HCT116 (cell line): ENCODE measurements at regions not wholly inside any gene's neighbourhood (a gene's known extent, or its start where the extent isn't known, plus 50 kb on each side); places are given as distances from the start of the nearest gene placed in this dataset.

Experiments
- ATAC-seq: fragments of 200-7000 bp; cut with Tn5 transposase; 2 replicates; pipeline ENCODE4 v1.9.1; 2020; ENCODE audit warnings: mild to moderate bottlenecking, moderate library complexity
- BruUV-seq: library from RNA; stranded (reverse); fragments of 400-500 nt; replicated peaks from 2 replicates; lab custom pipeline; 2021; lab: Mats Ljungman, UMichigan
- CTCF ChIA-PET: fragments of 300-600 bp; sonication (Branson Sonifier 250); formaldehyde crosslinking; loops from one replicate; lab custom pipeline; 2021; ENCODE audit warnings: antibody characterized with exemption; lab: Charles Lee
- POLR2A ChIA-PET: fragments of 300-600, 350-600 bp; sonication (Branson Sonifier 250); formaldehyde crosslinking; loops from one replicate; lab custom pipeline; 2021; ENCODE audit warnings: antibody characterized with exemption; lab: Charles Lee
- RAD21 ChIA-PET, 2 experiments: fragments of 300-600 bp; sonication (Branson Sonifier 250); formaldehyde crosslinking; loops; one replicate each; lab custom pipeline; 2023; ENCODE audit warnings: low total read pairs in 2 of 2; ENCODE audit not compliant: uncharacterized antibody in 2 of 2, unreplicated experiment in 2 of 2, low non-redundant PET in 1 of 2; lab: Charles Lee
- DNase-seq: peaks from one replicate; pipeline ENCODE4 v3.0.0-alpha.2; 2010; ENCODE audit warnings: low read depth, low spot score
- H2AFZ ChIP-seq: fragments of 200-600 bp; shearing (Covaris generic), sonication (generic); 2 replicates; pipeline ENCODE4 v1.6.1; 2017; ENCODE audit warnings: low read depth, mixed run types, mixed read lengths, antibody characterized with exemption, low read length; ENCODE audit not compliant: poor library complexity, severe bottlenecking
- H3K27ac ChIP-seq: 2 replicates; pipeline ENCODE4 v1.5.1; 2012; ENCODE audit warnings: low read depth, low read length
- H3K27me3 ChIP-seq: fragments of 200-600 bp; sonication (generic); 2 replicates; pipeline ENCODE4 v1.6.1; 2016; ENCODE audit warnings: mixed run types, low read length, mixed read lengths; ENCODE audit not compliant: insufficient read depth
- H3K36me3 ChIP-seq, 2 experiments: fragments of 200-500 bp in 1 of 2; fragments of 200-600 bp in 1 of 2; sonication (Bioruptor generic) in 1 of 2; sonication (generic) in 1 of 2; 2 replicates each; pipeline versions ENCODE4 v1.5.1 to v1.6.1; 2014 to 2016; ENCODE audit warnings: low read length in 2 of 2, inconsistent platforms in 1 of 2, mixed read lengths in 1 of 2, mixed run types in 1 of 2; ENCODE audit not compliant: insufficient read depth in 2 of 2, control insufficient read depth in 1 of 2
- H3K4me1 ChIP-seq, 2 experiments: fragments of 200-600 bp in 1 of 2; sonication (generic) in 1 of 2; 2 replicates each; pipeline versions ENCODE4 v1.5.1 to v1.6.1; 2012 to 2017; ENCODE audit warnings: low read length in 2 of 2, inconsistent platforms in 1 of 2, mild to moderate bottlenecking in 1 of 2, mixed read lengths in 1 of 2, mixed run types in 1 of 2, moderate library complexity in 1 of 2; ENCODE audit not compliant: insufficient read depth in 2 of 2, control insufficient read depth in 1 of 2
- H3K4me2 ChIP-seq: fragments of 200-600 bp; sonication (generic); 2 replicates; pipeline ENCODE4 v1.6.1; 2017; ENCODE audit warnings: mixed run types, low read length, mixed read lengths
- H3K4me3 ChIP-seq, 2 experiments: fragments of 200-600 bp in 1 of 2; sonication (generic) in 1 of 2; replicated peaks in 1 of 2; 2 replicates each; pipeline ENCODE4 v1.5.1; 2011 to 2016; ENCODE audit warnings: low read length in 2 of 2, control low read depth in 1 of 2, low read depth in 1 of 2, mild to moderate bottlenecking in 1 of 2, mixed read lengths in 1 of 2, mixed run types in 1 of 2
- H3K79me2 ChIP-seq: fragments of 200-600 bp; sonication (generic); 2 replicates; pipeline ENCODE4 v1.6.1; 2017; ENCODE audit warnings: mild to moderate bottlenecking, mixed run types, low read length, moderate library complexity, mixed read lengths; ENCODE audit not compliant: insufficient read depth
- H3K9ac ChIP-seq: fragments of 200-600 bp; sonication (generic); 2 replicates; pipeline ENCODE4 v1.6.1; 2016; ENCODE audit warnings: low read length, mixed read lengths
- H3K9me2 ChIP-seq: fragments of 200-600 bp; sonication (generic), shearing (Covaris generic); 2 replicates; pipeline ENCODE4 v1.6.1; 2017; ENCODE audit warnings: mixed run types, mild to moderate bottlenecking, moderate library complexity; ENCODE audit not compliant: insufficient read depth
- H3K9me3 ChIP-seq, 2 experiments: fragments of 200-500 bp in 1 of 2; fragments of 200-600 bp in 1 of 2; sonication (Bioruptor generic) in 1 of 2; sonication (generic) in 1 of 2; 2 replicates each; pipeline ENCODE4 v1.6.1; 2014 to 2017; ENCODE audit warnings: low read length in 2 of 2, mixed read lengths in 2 of 2, inconsistent platforms in 1 of 2, low read depth in 1 of 2, mild to moderate bottlenecking in 1 of 2, mixed run types in 1 of 2, moderate library complexity in 1 of 2; ENCODE audit not compliant: control insufficient read depth in 1 of 2, insufficient read depth in 1 of 2
- H4K20me1 ChIP-seq: fragments of 200-600 bp; sonication (generic), shearing (Covaris generic); 2 replicates; pipeline ENCODE4 v1.6.1; 2017; ENCODE audit warnings: mixed run types, mild to moderate bottlenecking, moderate library complexity; ENCODE audit not compliant: insufficient read depth
- EZH2 ChIP-seq: fragments of 200-600 bp; sonication (generic); IDR thresholded peaks from 2 replicates; pipeline ENCODE4 v1.6.1; 2017; ENCODE audit warnings: antibody characterized with exemption, mixed run types
- JUND ChIP-seq: IDR thresholded peaks from 2 replicates; pipeline ENCODE4 v1.6.1; 2012
- POLR2A ChIP-seq: IDR thresholded peaks from 2 replicates; pipeline ENCODE4 v1.7.0; 2011; ENCODE audit warnings: borderline replicate concordance; ENCODE audit not compliant: insufficient read depth, insufficient read length; ENCODE audit errors: extremely low read depth
- ZNF274 ChIP-seq: fragments of 200-500 bp; sonication (Bioruptor generic); IDR thresholded peaks from 2 replicates; pipeline ENCODE4 v1.6.1; 2014; ENCODE audit warnings: mild to moderate bottlenecking, low read depth, low read length, inconsistent platforms
- intact Hi-C: fragments of 100-400 bp; cut with micrococcal nuclease; formaldehyde crosslinking; loops from 2 replicates; pipeline ENCODE4 v1.10.0; 2022
- TF ChIP-seq, protein P1 (sequence below), 3 experiments: fragments of 200-600 bp in 1 of 3; sonication (generic) in 1 of 3; IDR thresholded peaks in 2 of 3; conservative IDR thresholded peaks in 1 of 3; 2 replicates each; pipeline ENCODE4 v1.5.1; 2012 to 2017; ENCODE audit warnings: low read depth in 2 of 3, low read length in 2 of 3, antibody characterized with exemption in 1 of 3, borderline replicate concordance in 1 of 3, control low read depth in 1 of 3, mild to moderate bottlenecking in 1 of 3, mixed read lengths in 1 of 3, mixed run types in 1 of 3, moderate library complexity in 1 of 3; ENCODE audit not compliant: insufficient read depth in 1 of 3
- TF ChIP-seq, protein P2 (sequence below): IDR thresholded peaks from 2 replicates; pipeline ENCODE4 v1.6.1; 2011; ENCODE audit warnings: mild to moderate bottlenecking, low read length, moderate library complexity; ENCODE audit not compliant: insufficient replicate concordance; ENCODE audit errors: extremely low read depth

DNA sequence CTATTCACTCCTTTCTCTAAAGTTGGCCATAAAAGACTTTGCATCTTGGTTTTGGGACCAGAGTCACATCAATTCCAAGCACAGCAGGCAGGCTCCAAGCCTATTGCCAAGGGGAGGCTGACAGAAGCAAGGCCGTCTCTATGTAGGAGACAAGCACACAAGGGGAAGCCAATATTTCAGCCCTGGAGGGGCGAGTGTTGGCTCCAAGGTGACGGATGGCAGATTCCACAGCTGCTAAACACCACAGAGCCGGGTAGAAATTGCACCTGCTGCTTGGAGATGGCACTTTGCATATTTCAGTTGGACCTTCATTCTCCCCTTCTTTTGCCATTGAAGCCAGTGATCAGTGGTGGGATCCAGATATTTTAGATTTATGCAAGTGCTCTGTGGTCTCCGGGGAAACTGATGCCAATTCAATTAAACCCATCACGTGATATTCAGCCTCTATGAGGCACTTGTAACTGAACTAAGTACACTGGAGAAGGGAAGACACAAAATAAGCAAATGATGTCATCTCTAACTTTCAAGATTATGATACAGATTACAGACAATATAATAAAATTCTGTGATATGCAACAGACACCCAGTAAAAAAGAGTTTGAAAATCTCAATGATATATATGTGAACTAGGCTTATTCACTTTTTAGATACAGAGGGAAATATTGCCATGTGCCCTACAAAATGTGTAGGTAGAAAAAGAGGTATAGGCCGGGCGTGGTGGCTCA, 102.8 kb upstream of the GREM2 start:
- ATAC-seq = no peak
- Histone ChIP-seq H3K4me3 (no peak overlapping the region), H3K36me3 (no peaks in the 10 kb centered on the region), H3K9ac (no peak overlapping the region), H2AFZ (no peak overlapping the region), H3K9me3 (peaks cover 6 to 17% of the 10 kb centered on the region in 2 experiments; a peak in 2 of 4 replicates), H3K9me2 (no peaks in the 10 kb centered on the region), H4K20me1 (no peaks in the 10 kb centered on the region), H3K4me2 (no peak overlapping the region), H3K27ac (no peak overlapping the region), H3K4me1 (no peaks in the 10 kb centered on the region), H3K79me2 (no peaks in the 10 kb centered on the region), H3K27me3 (no peaks in the 10 kb centered on the region)
- RAD21 ChIA-PET = no interaction called here
- CTCF ChIA-PET = no interaction called here
- DNase-seq = no peak
- POLR2A ChIA-PET = no interaction called here
- no peak for TF ChIP-seq EZH2
- TF ChIP-seq ZNF274 = no peak
- TF ChIP-seq, protein P1, sequence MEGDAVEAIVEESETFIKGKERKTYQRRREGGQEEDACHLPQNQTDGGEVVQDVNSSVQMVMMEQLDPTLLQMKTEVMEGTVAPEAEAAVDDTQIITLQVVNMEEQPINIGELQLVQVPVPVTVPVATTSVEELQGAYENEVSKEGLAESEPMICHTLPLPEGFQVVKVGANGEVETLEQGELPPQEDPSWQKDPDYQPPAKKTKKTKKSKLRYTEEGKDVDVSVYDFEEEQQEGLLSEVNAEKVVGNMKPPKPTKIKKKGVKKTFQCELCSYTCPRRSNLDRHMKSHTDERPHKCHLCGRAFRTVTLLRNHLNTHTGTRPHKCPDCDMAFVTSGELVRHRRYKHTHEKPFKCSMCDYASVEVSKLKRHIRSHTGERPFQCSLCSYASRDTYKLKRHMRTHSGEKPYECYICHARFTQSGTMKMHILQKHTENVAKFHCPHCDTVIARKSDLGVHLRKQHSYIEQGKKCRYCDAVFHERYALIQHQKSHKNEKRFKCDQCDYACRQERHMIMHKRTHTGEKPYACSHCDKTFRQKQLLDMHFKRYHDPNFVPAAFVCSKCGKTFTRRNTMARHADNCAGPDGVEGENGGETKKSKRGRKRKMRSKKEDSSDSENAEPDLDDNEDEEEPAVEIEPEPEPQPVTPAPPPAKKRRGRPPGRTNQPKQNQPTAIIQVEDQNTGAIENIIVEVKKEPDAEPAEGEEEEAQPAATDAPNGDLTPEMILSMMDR (IDR thresholded peaks at IDR 0.05 in 2 of 3, conservative IDR thresholded peaks at IDR 0.05 in 1 of 3; ENCODE audit: borderline replicate concordance in 1 of 3, insufficient read depth in 1 of 3, low read depth in 2 of 3, low read length in 2 of 3) = no peak
- TF ChIP-seq JUND = no peak
- no peak for TF ChIP-seq POLR2A
- TF ChIP-seq, protein P2, sequence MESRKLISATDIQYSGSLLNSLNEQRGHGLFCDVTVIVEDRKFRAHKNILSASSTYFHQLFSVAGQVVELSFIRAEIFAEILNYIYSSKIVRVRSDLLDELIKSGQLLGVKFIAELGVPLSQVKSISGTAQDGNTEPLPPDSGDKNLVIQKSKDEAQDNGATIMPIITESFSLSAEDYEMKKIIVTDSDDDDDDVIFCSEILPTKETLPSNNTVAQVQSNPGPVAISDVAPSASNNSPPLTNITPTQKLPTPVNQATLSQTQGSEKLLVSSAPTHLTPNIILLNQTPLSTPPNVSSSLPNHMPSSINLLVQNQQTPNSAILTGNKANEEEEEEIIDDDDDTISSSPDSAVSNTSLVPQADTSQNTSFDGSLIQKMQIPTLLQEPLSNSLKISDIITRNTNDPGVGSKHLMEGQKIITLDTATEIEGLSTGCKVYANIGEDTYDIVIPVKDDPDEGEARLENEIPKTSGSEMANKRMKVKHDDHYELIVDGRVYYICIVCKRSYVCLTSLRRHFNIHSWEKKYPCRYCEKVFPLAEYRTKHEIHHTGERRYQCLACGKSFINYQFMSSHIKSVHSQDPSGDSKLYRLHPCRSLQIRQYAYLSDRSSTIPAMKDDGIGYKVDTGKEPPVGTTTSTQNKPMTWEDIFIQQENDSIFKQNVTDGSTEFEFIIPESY = no peak
- no TSS peak for BruUV-seq
- intact Hi-C loops = no loop called here
